A549 (cell line): ENCODE measurements at regions not wholly inside any gene's neighbourhood (a gene's known extent, or its start where the extent isn't known, plus 50 kb on each side); places are given as distances from the start of the nearest gene placed in this dataset.

Source experiments
- CHD2 ChIP-seq: fragments of 150-350 bp; IDR thresholded peaks from 2 replicates; pipeline ENCODE4 v1.6.1; 2014; ENCODE audit warnings: low read length; ENCODE audit not compliant: partially characterized antibody
- JUNB ChIP-seq: fragments of >200 bp; sonication (Bioruptor Twin); formaldehyde crosslinking; IDR thresholded peaks from 2 replicates; pipeline ENCODE4 v1.6.1; 2016
- MAFK ChIP-seq: fragments of 450-650 bp; IDR thresholded peaks from 2 replicates; pipeline ENCODE4 v1.6.1; 2014; ENCODE audit not compliant: partially characterized antibody
- TF ChIP-seq, protein P1 (sequence below): fragments of 450-650 bp; IDR thresholded peaks from 2 replicates; pipeline ENCODE4 v1.6.1; 2014; ENCODE audit warnings: antibody characterized with exemption
- TF ChIP-seq, protein P2 (sequence below): fragments of >200 bp; sonication (Bioruptor Twin); formaldehyde crosslinking; IDR thresholded peaks from 3 replicates; pipeline ENCODE4 v1.5.1; 2016

GRCh38 chr2:133676392-133677130, 108.3 kb upstream of the NCKAP5 start:
- TF ChIP-seq CHD2 (no peak), JUNB (no peak), MAFK (no peak)
- TF ChIP-seq, protein P1, sequence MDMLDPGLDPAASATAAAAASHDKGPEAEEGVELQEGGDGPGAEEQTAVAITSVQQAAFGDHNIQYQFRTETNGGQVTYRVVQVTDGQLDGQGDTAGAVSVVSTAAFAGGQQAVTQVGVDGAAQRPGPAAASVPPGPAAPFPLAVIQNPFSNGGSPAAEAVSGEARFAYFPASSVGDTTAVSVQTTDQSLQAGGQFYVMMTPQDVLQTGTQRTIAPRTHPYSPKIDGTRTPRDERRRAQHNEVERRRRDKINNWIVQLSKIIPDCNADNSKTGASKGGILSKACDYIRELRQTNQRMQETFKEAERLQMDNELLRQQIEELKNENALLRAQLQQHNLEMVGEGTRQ, result no peak
- TF ChIP-seq, protein P2, sequence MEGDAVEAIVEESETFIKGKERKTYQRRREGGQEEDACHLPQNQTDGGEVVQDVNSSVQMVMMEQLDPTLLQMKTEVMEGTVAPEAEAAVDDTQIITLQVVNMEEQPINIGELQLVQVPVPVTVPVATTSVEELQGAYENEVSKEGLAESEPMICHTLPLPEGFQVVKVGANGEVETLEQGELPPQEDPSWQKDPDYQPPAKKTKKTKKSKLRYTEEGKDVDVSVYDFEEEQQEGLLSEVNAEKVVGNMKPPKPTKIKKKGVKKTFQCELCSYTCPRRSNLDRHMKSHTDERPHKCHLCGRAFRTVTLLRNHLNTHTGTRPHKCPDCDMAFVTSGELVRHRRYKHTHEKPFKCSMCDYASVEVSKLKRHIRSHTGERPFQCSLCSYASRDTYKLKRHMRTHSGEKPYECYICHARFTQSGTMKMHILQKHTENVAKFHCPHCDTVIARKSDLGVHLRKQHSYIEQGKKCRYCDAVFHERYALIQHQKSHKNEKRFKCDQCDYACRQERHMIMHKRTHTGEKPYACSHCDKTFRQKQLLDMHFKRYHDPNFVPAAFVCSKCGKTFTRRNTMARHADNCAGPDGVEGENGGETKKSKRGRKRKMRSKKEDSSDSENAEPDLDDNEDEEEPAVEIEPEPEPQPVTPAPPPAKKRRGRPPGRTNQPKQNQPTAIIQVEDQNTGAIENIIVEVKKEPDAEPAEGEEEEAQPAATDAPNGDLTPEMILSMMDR, result no peak
